ENCODE measurements at regions not wholly inside any gene's neighbourhood (a gene's known extent, or its start where the extent isn't known, plus 50 kb on each side); places are given as distances from the start of the nearest gene placed in this dataset.

DNA sequence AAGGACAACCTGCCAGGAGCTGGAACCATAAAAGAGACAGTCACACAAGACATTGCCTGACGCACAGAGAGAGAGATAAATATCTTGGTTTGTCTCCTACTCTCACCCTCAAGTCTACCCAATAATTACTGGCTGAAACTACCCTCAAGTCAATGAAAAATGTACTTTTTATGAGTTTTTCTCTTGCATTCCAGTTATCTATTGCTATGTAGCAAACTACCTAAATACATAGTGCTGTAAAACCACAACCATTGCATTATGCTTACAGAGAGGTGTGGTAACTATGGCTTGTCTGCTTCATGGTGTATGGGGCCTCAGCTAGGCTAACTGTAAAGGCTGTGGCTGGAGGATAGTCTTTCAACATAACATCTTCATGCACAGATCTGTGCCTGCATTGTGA is 247.8 kb downstream of the HAO1 start:
- H3K4me3 ChIP-seq (ENCODE audit: low read depth in 2 of 2, low read length in 2 of 2) = no peak overlapping the region
- no peaks in the 10 kb centered on the region for H3K4me1 ChIP-seq (ENCODE audit: control insufficient read depth, insufficient read depth, low read length)
- ChIA-PET CTCF (no interaction called here), POLR2A (no interaction called here)
- intact Hi-C loops (cut with micrococcal nuclease; ENCODE audit: unreplicated experiment) (no loop called here), in situ Hi-C loops (cut with HindIII; ENCODE audit: low pct_unique_long_range_greater_than_20kb, low sequenced_read_pairs) (no loop called here)
- BruUV-seq (replicated peaks) = no TSS peak
- no peaks in the 10 kb centered on the region for H3K36me3 ChIP-seq (ENCODE audit: control insufficient read depth, insufficient read depth, low read length)
- H3K9me3 ChIP-seq (ENCODE audit: control insufficient read depth, insufficient read depth, low read depth, low read length) = no peaks in the 10 kb centered on the region
- no peak overlapping the region for H3K27ac ChIP-seq (ENCODE audit: low read length)
- H3K27me3 ChIP-seq (ENCODE audit: control insufficient read depth, insufficient read depth, low read length) = no peaks in the 10 kb centered on the region
- no peak for ATAC-seq
- TF ChIP-seq CTCF (IDR thresholded peaks at IDR 0.05) = no peak
- DNase-seq (ENCODE audit: low read depth, low spot score) = no peak

DNA sequence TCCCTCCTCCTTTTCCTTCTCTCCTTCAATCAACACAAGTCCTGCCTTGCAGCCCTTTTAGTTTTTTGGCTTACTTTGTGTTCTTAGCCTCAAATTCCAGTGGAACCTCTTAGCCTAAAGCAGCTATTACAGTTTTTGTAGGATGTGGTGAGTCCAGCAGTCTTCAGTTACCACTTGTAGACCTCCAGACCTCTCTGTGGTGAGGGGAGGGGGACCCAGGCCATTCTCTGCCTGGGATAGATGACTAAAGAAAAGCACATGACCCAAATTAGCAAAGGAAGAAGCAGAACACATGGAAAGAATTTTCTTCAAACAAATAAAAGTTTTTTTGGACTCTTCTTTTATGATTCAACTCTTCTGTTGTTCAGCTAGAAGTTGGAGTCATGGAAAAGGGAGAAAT is 246.5 kb downstream of the HAO1 start:
- POLR2A ChIA-PET = no interaction called here
- DNase-seq (ENCODE audit: low read depth, low spot score) = no peak
- Histone ChIP-seq H3K36me3 (ENCODE audit: control insufficient read depth, insufficient read depth, low read length) (no peaks in the 10 kb centered on the region), H3K9me3 (ENCODE audit: control insufficient read depth, insufficient read depth, low read depth, low read length) (no peaks in the 10 kb centered on the region), H3K27me3 (ENCODE audit: control insufficient read depth, insufficient read depth, low read length) (no peaks in the 10 kb centered on the region), H3K4me1 (ENCODE audit: control insufficient read depth, insufficient read depth, low read length) (no peaks in the 10 kb centered on the region), H3K27ac (ENCODE audit: low read length) (no peak overlapping the region), H3K4me3 (ENCODE audit: low read depth in 2 of 2, low read length in 2 of 2) (no peak overlapping the region)
- in situ Hi-C loops (cut with HindIII; ENCODE audit: low pct_unique_long_range_greater_than_20kb, low sequenced_read_pairs) (no loop called here), intact Hi-C loops (cut with micrococcal nuclease; ENCODE audit: unreplicated experiment) (no loop called here)
- ATAC-seq = no peak
- CTCF ChIA-PET = no interaction called here
- TF ChIP-seq POLR2AphosphoS5 (IDR thresholded peaks at IDR 0.05; ENCODE audit: low read depth, low read length) (no peak), CTCF (IDR thresholded peaks at IDR 0.05) (no peak), SIN3A (IDR thresholded peaks at IDR 0.05; ENCODE audit: borderline replicate concordance, insufficient read depth, low read depth, low read length) (no peak), TCF7L2 (IDR thresholded peaks at IDR 0.05; ENCODE audit: low read depth, low read length) (no peak), REST (IDR thresholded peaks at IDR 0.05; ENCODE audit: insufficient read depth in 1 of 2, low read depth in 2 of 2, low read length in 1 of 2) (no peak)
- no TSS peak for BruUV-seq (replicated peaks)

DNA sequence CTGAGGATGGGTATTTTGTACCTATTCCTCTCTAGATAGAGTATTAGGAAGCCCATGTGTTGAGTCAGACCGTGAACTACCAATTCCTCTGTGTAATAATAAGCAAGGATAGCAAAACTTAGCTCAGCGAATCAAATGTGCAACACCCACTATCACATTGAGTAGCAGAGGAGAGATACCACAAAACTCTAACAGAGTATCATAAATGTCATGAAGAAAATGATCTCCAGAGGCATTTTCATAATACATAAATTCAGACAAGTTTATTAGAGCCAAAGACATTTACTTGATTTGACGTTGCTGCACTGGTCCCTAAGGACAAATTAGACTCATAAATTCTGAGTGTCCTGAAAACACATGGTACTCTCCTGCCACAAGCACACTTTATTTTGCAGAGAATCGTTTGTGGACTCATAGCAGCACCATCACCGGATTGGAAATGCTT is 245.2 kb downstream of the HAO1 start:
- ChIA-PET POLR2A (interaction anchor here (0.6 kb wide), 1 partner anchor 639 kb away, joined by 3 read pairs; no protein-coding TSS in a partner anchor), CTCF (no interaction called here)
- no peaks in the 10 kb centered on the region for H3K36me3 ChIP-seq (ENCODE audit: control insufficient read depth, insufficient read depth, low read length)
- no peak overlapping the region for H3K4me3 ChIP-seq (ENCODE audit: low read depth in 2 of 2, low read length in 2 of 2)
- in situ Hi-C loops (cut with HindIII; ENCODE audit: low pct_unique_long_range_greater_than_20kb, low sequenced_read_pairs) (no loop called here), intact Hi-C loops (cut with micrococcal nuclease; ENCODE audit: unreplicated experiment) (no loop called here)
- ATAC-seq (no peak), DNase-seq (ENCODE audit: low read depth, low spot score) (no peak)
- no peaks in the 10 kb centered on the region for H3K9me3 ChIP-seq (ENCODE audit: control insufficient read depth, insufficient read depth, low read depth, low read length)
- TF ChIP-seq REST (IDR thresholded peaks at IDR 0.05; ENCODE audit: insufficient read depth in 1 of 2, low read depth in 2 of 2, low read length in 1 of 2) (no peak), SIN3A (IDR thresholded peaks at IDR 0.05; ENCODE audit: borderline replicate concordance, insufficient read depth, low read depth, low read length) (no peak), POLR2AphosphoS5 (IDR thresholded peaks at IDR 0.05; ENCODE audit: low read depth, low read length) (no peak), TCF7L2 (IDR thresholded peaks at IDR 0.05; ENCODE audit: low read depth, low read length) (no peak), CTCF (IDR thresholded peaks at IDR 0.05) (no peak)
- no TSS peak for BruUV-seq (replicated peaks)
- H3K27me3 ChIP-seq (ENCODE audit: control insufficient read depth, insufficient read depth, low read length) = no peaks in the 10 kb centered on the region
- no peak overlapping the region for H3K27ac ChIP-seq (ENCODE audit: low read length)
- H3K4me1 ChIP-seq (ENCODE audit: control insufficient read depth, insufficient read depth, low read length) = no peaks in the 10 kb centered on the region

Measured in Panc1 (cell line).